ENCODE measurements at regions not wholly inside any gene's neighbourhood (a gene's known extent, or its start where the extent isn't known, plus 50 kb on each side); places are given as distances from the start of the nearest gene placed in this dataset.

- Mint-ChIP-seq H3K27ac (no peak overlapping the region), H3K9me3 (no peaks in the 10 kb centered on the region), H3K36me3 (ENCODE audit: low read depth) (no peaks in the 10 kb centered on the region), H3K4me1 (no peaks in the 10 kb centered on the region), H3K4me3 (no peak overlapping the region), H3K27me3 (ENCODE audit: insufficient read depth) (no peaks in the 10 kb centered on the region)
- 97% methylated on average over 4 of the region's 4 CpGs; no CpG with 5 or more reads in 1 of the 2 experiments for WGBS, 2 experiments (ENCODE audit: insufficient coverage in 1 of 2, insufficient read length in 1 of 2)
- H3K4me1 ChIP-seq (ENCODE audit: control insufficient read depth, insufficient read depth, low read length) = no peaks in the 10 kb centered on the region
- no peaks in the 10 kb centered on the region for H3K27me3 ChIP-seq (ENCODE audit: control insufficient read depth, insufficient read depth, low read length, poor library complexity, severe bottlenecking)
- no peak overlapping the region for H3K9ac ChIP-seq (ENCODE audit: extremely low read depth, low read length, poor library complexity, severe bottlenecking)
- no peaks in the 10 kb centered on the region for H3K36me3 ChIP-seq (ENCODE audit: control insufficient read depth, insufficient read depth, low read length)
- H3K4me3 ChIP-seq (ENCODE audit: low read length) = no peak overlapping the region
- H3K27ac ChIP-seq (ENCODE audit: low read depth, low read length) = no peak overlapping the region
- no peaks in the 10 kb centered on the region for H3K9me3 ChIP-seq (ENCODE audit: control insufficient read depth, low read length)
- no peak for DNase-seq
- no peak for TF ChIP-seq CTCF (conservative IDR thresholded peaks at IDR 0.05)
These were observed 769.9 kb upstream of the AMELY start for GRCh38 chrY:7681426-7681825.

GRCh38 chrY:7674465-7674864 lies 762.9 kb upstream of the AMELY start:
- H3K4me1 Mint-ChIP-seq = no peaks in the 10 kb centered on the region
- H3K27me3 ChIP-seq (ENCODE audit: control insufficient read depth, insufficient read depth, low read length, poor library complexity, severe bottlenecking) = no peaks in the 10 kb centered on the region
- no peak overlapping the region for H3K9ac ChIP-seq (ENCODE audit: extremely low read depth, low read length, poor library complexity, severe bottlenecking)
- no peaks in the 10 kb centered on the region for H3K9me3 Mint-ChIP-seq
- no peak overlapping the region for H3K27ac Mint-ChIP-seq
- H3K4me1 ChIP-seq (ENCODE audit: control insufficient read depth, insufficient read depth, low read length) = no peaks in the 10 kb centered on the region
- no peak overlapping the region for H3K4me3 ChIP-seq (ENCODE audit: low read length)
- H3K9me3 ChIP-seq (ENCODE audit: control insufficient read depth, low read length) = no peaks in the 10 kb centered on the region
- no peak overlapping the region for H3K27ac ChIP-seq (ENCODE audit: low read depth, low read length)
- no peaks in the 10 kb centered on the region for H3K36me3 ChIP-seq (ENCODE audit: control insufficient read depth, insufficient read depth, low read length)
- DNase-seq = no peak
- no peaks in the 10 kb centered on the region for H3K36me3 Mint-ChIP-seq (ENCODE audit: low read depth)
- 98% methylated on average over 2 of the region's 2 CpGs; no CpG with 5 or more reads in 1 of the 2 experiments for WGBS, 2 experiments (ENCODE audit: insufficient coverage in 1 of 2, insufficient read length in 1 of 2)
- H3K4me3 Mint-ChIP-seq = no peak overlapping the region
- no peaks in the 10 kb centered on the region for H3K27me3 Mint-ChIP-seq (ENCODE audit: insufficient read depth)
- no peak for TF ChIP-seq CTCF (conservative IDR thresholded peaks at IDR 0.05)

GRCh38 chrY:7672796-7673195 lies 761.2 kb upstream of the AMELY start:
- H3K27ac Mint-ChIP-seq = no peak overlapping the region
- no peaks in the 10 kb centered on the region for H3K36me3 ChIP-seq (ENCODE audit: control insufficient read depth, insufficient read depth, low read length)
- no peaks in the 10 kb centered on the region for H3K4me1 ChIP-seq (ENCODE audit: control insufficient read depth, insufficient read depth, low read length)
- H3K4me3 ChIP-seq (ENCODE audit: low read length) = no peak overlapping the region
- no peaks in the 10 kb centered on the region for H3K9me3 Mint-ChIP-seq
- no peaks in the 10 kb centered on the region for H3K4me1 Mint-ChIP-seq
- H3K27me3 ChIP-seq (ENCODE audit: control insufficient read depth, insufficient read depth, low read length, poor library complexity, severe bottlenecking) = no peaks in the 10 kb centered on the region
- no peak overlapping the region for H3K9ac ChIP-seq (ENCODE audit: extremely low read depth, low read length, poor library complexity, severe bottlenecking)
- no peaks in the 10 kb centered on the region for H3K27me3 Mint-ChIP-seq (ENCODE audit: insufficient read depth)
- H3K36me3 Mint-ChIP-seq (ENCODE audit: low read depth) = no peaks in the 10 kb centered on the region
- H3K27ac ChIP-seq (ENCODE audit: low read depth, low read length) = no peak overlapping the region
- DNase-seq = no peak
- no peak for TF ChIP-seq CTCF (conservative IDR thresholded peaks at IDR 0.05)
- no peak overlapping the region for H3K4me3 Mint-ChIP-seq
- 99% methylated on average over 12 of the region's 15 CpGs; no CpG with 5 or more reads in 1 of the 2 experiments for WGBS, 2 experiments (ENCODE audit: insufficient coverage in 1 of 2, insufficient read length in 1 of 2)
- H3K9me3 ChIP-seq (ENCODE audit: control insufficient read depth, low read length) = no peaks in the 10 kb centered on the region
